Endodermal cell (in vitro differentiated cells): ENCODE measurements at regions not wholly inside any gene's neighbourhood (a gene's known extent, or its start where the extent isn't known, plus 50 kb on each side); places are given as distances from the start of the nearest gene placed in this dataset.

Source experiments
- DNase-seq: peaks from one replicate; pipeline ENCODE4 v3.0.0-alpha.2; 2017
- H3K27ac ChIP-seq: 2 replicates; pipeline ENCODE4 v1.5.1; 2013; ENCODE audit warnings: mild to moderate bottlenecking, low read depth, low read length, moderate library complexity
- H3K27me3 ChIP-seq: 2 replicates; pipeline ENCODE4 v1.6.1; 2013; ENCODE audit warnings: mild to moderate bottlenecking, low read length, moderate library complexity; ENCODE audit not compliant: insufficient read depth, control insufficient read depth, poor library complexity, severe bottlenecking
- H3K36me3 ChIP-seq: 2 replicates; pipeline ENCODE4 v1.7.0; 2013; ENCODE audit warnings: mild to moderate bottlenecking, low read length, moderate library complexity; ENCODE audit not compliant: control insufficient read depth, insufficient read depth
- H3K4me1 ChIP-seq: one replicate; pipeline ENCODE4 v1.7.0; 2013; ENCODE audit warnings: low read length; ENCODE audit not compliant: control insufficient read depth, insufficient read depth
- H3K4me3 ChIP-seq: 2 replicates; pipeline ENCODE4 v1.5.1; 2013; ENCODE audit warnings: mild to moderate bottlenecking, low read length, moderate library complexity
- H3K9ac ChIP-seq: 2 replicates; pipeline ENCODE4 v1.6.1; 2013; ENCODE audit warnings: mild to moderate bottlenecking, low read length, moderate library complexity; ENCODE audit not compliant: poor library complexity, severe bottlenecking; ENCODE audit errors: extremely low read depth
- H3K9me3 ChIP-seq: 2 replicates; pipeline ENCODE4 v1.6.1; 2013; ENCODE audit warnings: mild to moderate bottlenecking, low read length, moderate library complexity; ENCODE audit not compliant: control insufficient read depth
- H3K27ac Mint-ChIP-seq: 2 replicates; pipeline ENCODE4 v1.8.0; 2020; ENCODE audit warnings: mixed read lengths
- H3K27me3 Mint-ChIP-seq: 2 replicates; pipeline ENCODE4 v1.8.0; 2021; ENCODE audit warnings: mild to moderate bottlenecking, mixed read lengths; ENCODE audit not compliant: insufficient read depth
- H3K36me3 Mint-ChIP-seq: 2 replicates; pipeline ENCODE4 v1.8.0; 2020; ENCODE audit warnings: low read depth, mixed read lengths
- H3K4me1 Mint-ChIP-seq: 2 replicates; pipeline ENCODE4 v1.8.0; 2020; ENCODE audit warnings: mixed read lengths
- H3K4me3 Mint-ChIP-seq: 2 replicates; pipeline ENCODE4 v1.8.0; 2020; ENCODE audit warnings: mild to moderate bottlenecking, moderate library complexity, mixed read lengths
- H3K9me3 Mint-ChIP-seq: 2 replicates; pipeline ENCODE4 v1.8.0; 2020; ENCODE audit warnings: mild to moderate bottlenecking, mixed read lengths
- CTCF ChIP-seq: fragments of 200-600 bp; sonication (generic); conservative IDR thresholded peaks from 2 replicates; pipeline ENCODE4 v1.5.0; 2021; ENCODE audit warnings: antibody characterized with exemption, mild to moderate bottlenecking
- WGBS, 2 experiments: methylation state at CpG; one replicate each; pipeline versions ENCODE4 v1.1.5 to v1.1.7; 2013; ENCODE audit warnings: missing lambda C conversion rate in 2 of 2, mixed read lengths in 1 of 2; ENCODE audit not compliant: insufficient coverage in 1 of 2, insufficient read length in 1 of 2; 5-methylcytosine and 5-hydroxymethylcytosine counted together

DNA sequence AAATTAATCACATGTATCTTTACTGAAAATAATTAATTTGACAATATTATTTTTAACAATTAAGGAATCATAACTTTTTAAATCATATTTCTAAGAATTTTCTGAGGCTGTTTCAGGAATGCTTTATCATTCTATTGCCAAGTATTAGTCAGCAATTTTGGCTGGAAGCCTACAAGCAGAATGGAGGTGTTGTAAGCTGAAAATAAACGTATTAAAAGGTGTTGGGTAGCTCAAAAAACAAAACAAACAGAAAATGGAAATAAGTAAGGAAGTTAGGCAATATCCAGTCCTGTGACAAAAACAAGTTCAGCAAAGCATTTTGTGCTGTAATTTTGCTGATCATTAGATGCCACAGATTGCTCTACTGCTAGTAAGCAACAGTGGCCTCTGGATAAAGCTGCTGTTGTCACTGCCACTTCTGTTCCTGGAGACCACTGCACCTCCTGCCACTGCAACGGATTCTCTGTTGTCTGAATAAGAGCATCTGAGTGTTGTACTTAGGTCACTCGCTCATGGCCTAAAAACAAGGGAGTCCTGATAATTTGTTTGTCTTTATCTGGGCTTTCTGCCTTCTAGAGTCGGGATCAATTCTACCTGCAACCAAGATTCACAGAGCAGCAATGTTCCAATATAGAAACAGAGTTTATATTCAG is 63.5 kb upstream of the SLITRK3 start:
- no peak for DNase-seq
- Mint-ChIP-seq H3K4me1 (no peaks in the 10 kb centered on the region), H3K36me3 (no peaks in the 10 kb centered on the region)

GRCh38 chr3:165256554-165257065 is 60.4 kb upstream of the SLITRK3 start:
- H3K9me3 Mint-ChIP-seq: no peaks in the 10 kb centered on the region
- 75% methylated on average over 2 of the region's 2 CpGs; no CpG with 5 or more reads in 1 of the 2 experiments for WGBS, 2 experiments
- H3K36me3 ChIP-seq: no peaks in the 10 kb centered on the region
- H3K27me3 ChIP-seq: no peaks in the 10 kb centered on the region
- no peak overlapping the region for H3K9ac ChIP-seq
- H3K9me3 ChIP-seq: no peaks in the 10 kb centered on the region
- no peak overlapping the region for H3K4me3 Mint-ChIP-seq
- H3K27ac ChIP-seq: no peak overlapping the region
- H3K27me3 Mint-ChIP-seq: no peaks in the 10 kb centered on the region
- H3K27ac Mint-ChIP-seq: no peak overlapping the region
- TF ChIP-seq CTCF: no peak
- no peak for DNase-seq
- no peaks in the 10 kb centered on the region for H3K4me1 Mint-ChIP-seq
- H3K4me3 ChIP-seq: no peak overlapping the region
- H3K36me3 Mint-ChIP-seq: no peaks in the 10 kb centered on the region
- H3K4me1 ChIP-seq: no peaks in the 10 kb centered on the region

More for the DNA sequence above, 63.5 kb upstream of the SLITRK3 start:
- TF ChIP-seq CTCF: no peak
- Mint-ChIP-seq H3K4me3 (no peak overlapping the region), H3K27ac (peak overlapping the region; percentile 42), H3K9me3 (no peaks in the 10 kb centered on the region), H3K27me3 (no peaks in the 10 kb centered on the region)
- H3K36me3 ChIP-seq: no peaks in the 10 kb centered on the region
- H3K27ac ChIP-seq: no peak overlapping the region
- H3K27me3 ChIP-seq: no peaks in the 10 kb centered on the region
- no peaks in the 10 kb centered on the region for H3K9me3 ChIP-seq
- H3K4me1 ChIP-seq: no peaks in the 10 kb centered on the region
- 75 to 84% methylated on average over 2 to 4 of the region's 4 CpGs for whole genome bisulfite sequencing, 2 experiments
- no peak overlapping the region for H3K9ac ChIP-seq
- no peak overlapping the region for H3K4me3 ChIP-seq

- WGBS, 2 experiments: 58 to 60% methylated on average over 1 of the region's 1 CpG
- Histone ChIP-seq H3K27ac (no peak overlapping the region), H3K27me3 (no peaks in the 10 kb centered on the region), H3K4me1 (no peaks in the 10 kb centered on the region), H3K4me3 (no peak overlapping the region), H3K36me3 (no peaks in the 10 kb centered on the region), H3K9ac (no peak overlapping the region), H3K9me3 (no peaks in the 10 kb centered on the region)
- no peak overlapping the region for H3K27ac Mint-ChIP-seq
- DNase-seq: no peak
- no peaks in the 10 kb centered on the region for H3K27me3 Mint-ChIP-seq
- H3K4me1 Mint-ChIP-seq: no peaks in the 10 kb centered on the region
- H3K36me3 Mint-ChIP-seq: no peaks in the 10 kb centered on the region
- no peaks in the 10 kb centered on the region for H3K9me3 Mint-ChIP-seq
- no peak overlapping the region for H3K4me3 Mint-ChIP-seq
- TF ChIP-seq CTCF: peak; percentile 71
These were observed 58.6 kb upstream of the SLITRK3 start for GRCh38 chr3:165254812-165255211.
